ENCODE measurements at regions not wholly inside any gene's neighbourhood (a gene's known extent, or its start where the extent isn't known, plus 50 kb on each side); places are given as distances from the start of the nearest gene placed in this dataset.

DNA sequence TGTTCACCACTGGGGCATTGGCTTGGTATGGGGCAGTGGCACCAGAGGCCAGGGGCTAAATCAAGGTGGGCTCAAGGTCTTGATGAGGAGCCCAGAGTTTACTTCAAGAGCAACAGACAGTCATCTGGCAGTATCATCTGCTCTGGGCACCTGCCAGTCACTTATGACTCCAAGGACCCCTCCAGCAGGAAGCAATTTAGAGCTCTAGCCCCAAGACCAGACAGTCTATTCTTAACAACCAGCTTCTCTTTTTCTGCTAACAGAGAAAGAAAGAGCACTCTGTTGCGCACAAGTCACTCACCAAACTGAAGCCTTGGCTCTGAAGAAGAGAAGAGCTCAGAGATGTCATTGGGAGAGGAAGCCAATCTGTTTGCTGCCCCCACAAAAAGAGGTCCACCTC is 309.2 kb downstream of the HS3ST1 start:
- TF ChIP-seq, protein P1, sequence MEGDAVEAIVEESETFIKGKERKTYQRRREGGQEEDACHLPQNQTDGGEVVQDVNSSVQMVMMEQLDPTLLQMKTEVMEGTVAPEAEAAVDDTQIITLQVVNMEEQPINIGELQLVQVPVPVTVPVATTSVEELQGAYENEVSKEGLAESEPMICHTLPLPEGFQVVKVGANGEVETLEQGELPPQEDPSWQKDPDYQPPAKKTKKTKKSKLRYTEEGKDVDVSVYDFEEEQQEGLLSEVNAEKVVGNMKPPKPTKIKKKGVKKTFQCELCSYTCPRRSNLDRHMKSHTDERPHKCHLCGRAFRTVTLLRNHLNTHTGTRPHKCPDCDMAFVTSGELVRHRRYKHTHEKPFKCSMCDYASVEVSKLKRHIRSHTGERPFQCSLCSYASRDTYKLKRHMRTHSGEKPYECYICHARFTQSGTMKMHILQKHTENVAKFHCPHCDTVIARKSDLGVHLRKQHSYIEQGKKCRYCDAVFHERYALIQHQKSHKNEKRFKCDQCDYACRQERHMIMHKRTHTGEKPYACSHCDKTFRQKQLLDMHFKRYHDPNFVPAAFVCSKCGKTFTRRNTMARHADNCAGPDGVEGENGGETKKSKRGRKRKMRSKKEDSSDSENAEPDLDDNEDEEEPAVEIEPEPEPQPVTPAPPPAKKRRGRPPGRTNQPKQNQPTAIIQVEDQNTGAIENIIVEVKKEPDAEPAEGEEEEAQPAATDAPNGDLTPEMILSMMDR (IDR thresholded peaks at IDR 0.05; ENCODE audit: low read depth, low read length, missing input control), result no peak
- TF ChIP-seq, protein P2, sequence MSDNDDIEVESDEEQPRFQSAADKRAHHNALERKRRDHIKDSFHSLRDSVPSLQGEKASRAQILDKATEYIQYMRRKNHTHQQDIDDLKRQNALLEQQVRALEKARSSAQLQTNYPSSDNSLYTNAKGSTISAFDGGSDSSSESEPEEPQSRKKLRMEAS (IDR thresholded peaks at IDR 0.05), result no peak
- no peak for TF ChIP-seq JUND (IDR thresholded peaks at IDR 0.05)
- TF ChIP-seq RAD21 (IDR thresholded peaks at IDR 0.05), result no peak
- TF ChIP-seq TAF1 (conservative IDR thresholded peaks at IDR 0.05), result no peak
- no peak for TF ChIP-seq YY1 (IDR thresholded peaks at IDR 0.05)
- TF ChIP-seq, protein P3, sequence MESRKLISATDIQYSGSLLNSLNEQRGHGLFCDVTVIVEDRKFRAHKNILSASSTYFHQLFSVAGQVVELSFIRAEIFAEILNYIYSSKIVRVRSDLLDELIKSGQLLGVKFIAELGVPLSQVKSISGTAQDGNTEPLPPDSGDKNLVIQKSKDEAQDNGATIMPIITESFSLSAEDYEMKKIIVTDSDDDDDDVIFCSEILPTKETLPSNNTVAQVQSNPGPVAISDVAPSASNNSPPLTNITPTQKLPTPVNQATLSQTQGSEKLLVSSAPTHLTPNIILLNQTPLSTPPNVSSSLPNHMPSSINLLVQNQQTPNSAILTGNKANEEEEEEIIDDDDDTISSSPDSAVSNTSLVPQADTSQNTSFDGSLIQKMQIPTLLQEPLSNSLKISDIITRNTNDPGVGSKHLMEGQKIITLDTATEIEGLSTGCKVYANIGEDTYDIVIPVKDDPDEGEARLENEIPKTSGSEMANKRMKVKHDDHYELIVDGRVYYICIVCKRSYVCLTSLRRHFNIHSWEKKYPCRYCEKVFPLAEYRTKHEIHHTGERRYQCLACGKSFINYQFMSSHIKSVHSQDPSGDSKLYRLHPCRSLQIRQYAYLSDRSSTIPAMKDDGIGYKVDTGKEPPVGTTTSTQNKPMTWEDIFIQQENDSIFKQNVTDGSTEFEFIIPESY (IDR thresholded peaks at IDR 0.05), result no peak
- TF ChIP-seq RXRA (IDR thresholded peaks at IDR 0.05), result no peak
- no peak for TF ChIP-seq FOXA2 (IDR thresholded peaks at IDR 0.05)
- TF ChIP-seq HNF4A (conservative IDR thresholded peaks at IDR 0.05), result no peak
- TF ChIP-seq, protein P4, sequence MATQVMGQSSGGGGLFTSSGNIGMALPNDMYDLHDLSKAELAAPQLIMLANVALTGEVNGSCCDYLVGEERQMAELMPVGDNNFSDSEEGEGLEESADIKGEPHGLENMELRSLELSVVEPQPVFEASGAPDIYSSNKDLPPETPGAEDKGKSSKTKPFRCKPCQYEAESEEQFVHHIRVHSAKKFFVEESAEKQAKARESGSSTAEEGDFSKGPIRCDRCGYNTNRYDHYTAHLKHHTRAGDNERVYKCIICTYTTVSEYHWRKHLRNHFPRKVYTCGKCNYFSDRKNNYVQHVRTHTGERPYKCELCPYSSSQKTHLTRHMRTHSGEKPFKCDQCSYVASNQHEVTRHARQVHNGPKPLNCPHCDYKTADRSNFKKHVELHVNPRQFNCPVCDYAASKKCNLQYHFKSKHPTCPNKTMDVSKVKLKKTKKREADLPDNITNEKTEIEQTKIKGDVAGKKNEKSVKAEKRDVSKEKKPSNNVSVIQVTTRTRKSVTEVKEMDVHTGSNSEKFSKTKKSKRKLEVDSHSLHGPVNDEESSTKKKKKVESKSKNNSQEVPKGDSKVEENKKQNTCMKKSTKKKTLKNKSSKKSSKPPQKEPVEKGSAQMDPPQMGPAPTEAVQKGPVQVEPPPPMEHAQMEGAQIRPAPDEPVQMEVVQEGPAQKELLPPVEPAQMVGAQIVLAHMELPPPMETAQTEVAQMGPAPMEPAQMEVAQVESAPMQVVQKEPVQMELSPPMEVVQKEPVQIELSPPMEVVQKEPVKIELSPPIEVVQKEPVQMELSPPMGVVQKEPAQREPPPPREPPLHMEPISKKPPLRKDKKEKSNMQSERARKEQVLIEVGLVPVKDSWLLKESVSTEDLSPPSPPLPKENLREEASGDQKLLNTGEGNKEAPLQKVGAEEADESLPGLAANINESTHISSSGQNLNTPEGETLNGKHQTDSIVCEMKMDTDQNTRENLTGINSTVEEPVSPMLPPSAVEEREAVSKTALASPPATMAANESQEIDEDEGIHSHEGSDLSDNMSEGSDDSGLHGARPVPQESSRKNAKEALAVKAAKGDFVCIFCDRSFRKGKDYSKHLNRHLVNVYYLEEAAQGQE (IDR thresholded peaks at IDR 0.05), result no peak
- TF ChIP-seq SP1 (IDR thresholded peaks at IDR 0.05), result no peak
- TF ChIP-seq EGR1 (IDR thresholded peaks at IDR 0.05; ENCODE audit: low read depth in 2 of 2), result no peak

All from liver (tissue), 3 donors.